GM18498 (cell line): ENCODE measurements at regions not wholly inside any gene's neighbourhood (a gene's known extent, or its start where the extent isn't known, plus 50 kb on each side); places are given as distances from the start of the nearest gene placed in this dataset.
"Not testable (repeated sequence)": the region's sequence is repeated elsewhere in the genome, so short reads cannot be mapped to it uniquely, and the experiment has no call there.

ENCODE experiments used
- ATAC-seq: cut with Tn5 transposase; IDR thresholded peaks from one replicate; pipeline ENCODE4 v1.9.1; 2021; ENCODE audit warnings: mild to moderate bottlenecking, moderate library complexity; ENCODE audit not compliant: unreplicated experiment

- ATAC-seq: not testable (repeated sequence)
These were observed 232.2 kb upstream of the PRDM1 start for GRCh38 chr6:105853979-105854378.

DNA sequence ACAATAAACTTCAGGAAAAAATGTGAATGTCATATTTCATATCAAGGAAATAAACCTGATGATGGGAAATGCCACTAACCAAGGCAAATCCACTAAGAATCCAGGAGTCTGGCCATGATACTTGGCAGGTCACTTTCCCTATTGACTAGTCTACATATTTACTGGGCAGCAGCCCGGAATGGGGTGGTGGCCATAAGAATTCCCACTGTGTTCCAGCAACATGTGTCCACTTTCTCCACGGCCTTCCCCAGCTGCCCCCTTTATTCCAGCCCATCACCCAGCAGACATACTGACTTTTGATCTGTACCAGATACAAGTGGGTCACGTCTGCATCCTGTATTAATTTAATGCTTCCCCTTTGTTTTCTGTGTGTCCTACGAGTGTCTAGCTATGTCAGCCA is 234.5 kb upstream of the PRDM1 start:
- no peak for ATAC-seq

GRCh38 chr6:105851113-105851580 is 235.0 kb upstream of the PRDM1 start:
- no peak for ATAC-seq

DNA sequence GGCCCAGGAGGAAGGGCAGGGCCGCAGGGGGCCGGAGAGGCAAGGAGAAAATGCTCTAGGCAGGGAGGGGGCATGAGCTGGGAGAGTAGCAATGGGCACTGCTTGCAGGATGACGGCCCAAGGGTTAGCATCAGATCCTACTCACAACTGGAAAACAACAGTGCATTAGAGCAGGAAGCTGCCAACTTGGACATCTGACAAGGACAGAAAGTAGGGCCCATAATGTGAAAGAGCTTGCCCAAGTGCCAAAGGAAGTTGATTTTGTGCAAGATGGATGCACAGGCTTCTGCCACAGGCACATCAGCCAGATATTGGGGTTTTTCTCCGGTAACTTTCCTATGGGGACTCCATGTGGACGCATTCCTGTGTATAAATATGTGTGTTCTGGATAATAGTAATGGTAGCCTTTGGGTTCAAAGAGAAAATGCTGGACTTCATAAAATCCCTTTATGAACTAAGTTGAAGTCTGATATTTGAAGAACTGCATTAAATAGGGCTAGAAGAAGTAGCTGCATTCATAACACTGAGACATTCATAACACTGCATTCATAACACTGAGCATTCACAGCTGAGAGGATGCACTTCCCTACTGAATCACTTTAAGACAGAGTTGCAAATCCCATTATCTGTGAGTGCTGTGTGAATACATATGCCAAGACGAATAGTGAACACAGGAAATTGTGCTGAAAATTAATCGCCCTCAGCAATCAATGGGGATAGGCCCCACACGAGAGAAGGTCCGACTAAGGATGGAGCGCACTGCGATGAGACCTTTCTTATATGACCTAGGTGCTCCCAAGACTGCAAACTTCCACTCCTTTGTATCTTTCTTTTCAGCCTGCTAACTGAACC is 235.6 kb upstream of the PRDM1 start:
- no peak for ATAC-seq

DNA sequence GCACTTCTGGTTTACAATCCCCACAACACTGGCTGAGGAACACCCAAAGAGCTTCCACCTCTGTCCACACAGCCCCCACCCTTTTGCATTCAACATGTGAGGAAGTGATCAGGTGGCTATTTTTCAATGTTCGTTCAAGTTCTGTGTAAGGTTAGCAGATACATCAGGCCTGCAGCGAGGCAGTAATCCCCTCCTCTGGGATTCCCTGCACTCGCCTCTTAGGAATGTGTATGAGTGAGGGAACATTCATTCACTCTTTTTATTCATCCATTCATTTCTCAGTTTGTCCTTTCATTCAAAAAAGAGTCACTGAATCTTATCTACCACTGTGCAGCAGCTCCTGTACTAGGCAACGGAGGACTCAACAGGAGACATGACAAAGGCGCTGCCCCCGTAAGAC is 236.4 kb upstream of the PRDM1 start:
- no peak for ATAC-seq

DNA sequence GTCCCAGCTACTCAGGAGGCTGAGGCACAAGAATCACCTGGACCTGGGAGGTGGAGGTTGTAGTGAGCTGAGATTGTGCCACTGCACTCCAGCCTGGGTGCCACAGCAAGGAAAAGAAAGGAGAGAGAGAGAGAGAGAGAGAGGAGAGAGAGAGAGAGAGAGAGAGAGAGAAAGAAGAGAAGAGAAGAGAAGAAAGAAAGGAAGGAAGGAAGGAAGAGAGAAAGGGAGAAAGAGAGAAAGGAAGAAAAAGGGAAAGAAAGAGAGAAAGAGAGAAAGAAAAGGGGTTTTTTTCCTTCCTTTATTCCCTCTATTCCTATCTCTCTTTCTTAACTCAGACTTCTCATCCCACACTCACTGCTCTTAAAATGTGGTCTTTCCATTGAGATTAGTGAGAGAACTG is 238.7 kb upstream of the PRDM1 start:
- ATAC-seq: no peak

GRCh38 chr6:105844275-105844883 is 241.8 kb upstream of the PRDM1 start:
- no peak for ATAC-seq

DNA sequence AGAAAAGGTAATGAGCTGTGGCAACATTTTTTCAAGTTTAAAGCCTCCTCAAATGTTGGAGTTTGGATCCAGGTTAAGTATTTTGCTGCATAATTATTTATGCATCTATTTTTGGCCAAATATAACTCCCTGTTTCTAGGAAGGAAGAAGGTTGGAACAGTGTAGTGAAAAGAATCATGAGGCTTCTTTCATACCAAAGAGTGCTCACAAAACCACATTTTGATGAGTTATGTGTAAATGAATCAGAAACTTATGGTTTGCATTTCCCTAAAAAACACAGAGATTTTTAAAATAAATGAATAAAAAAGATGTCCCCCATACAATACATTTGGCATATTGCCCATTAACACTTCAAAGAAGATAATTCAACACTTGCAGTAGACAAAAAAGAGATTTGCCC is 246.9 kb upstream of the PRDM1 start:
- no peak for ATAC-seq

GRCh38 chr6:105838171-105838570 is 248.0 kb upstream of the PRDM1 start:
- no peak for ATAC-seq

- no peak for ATAC-seq
These were observed 249.2 kb upstream of the PRDM1 start for GRCh38 chr6:105836889-105837288.

- ATAC-seq: no peak
These were observed 249.8 kb upstream of the PRDM1 start for GRCh38 chr6:105836379-105836778.

DNA sequence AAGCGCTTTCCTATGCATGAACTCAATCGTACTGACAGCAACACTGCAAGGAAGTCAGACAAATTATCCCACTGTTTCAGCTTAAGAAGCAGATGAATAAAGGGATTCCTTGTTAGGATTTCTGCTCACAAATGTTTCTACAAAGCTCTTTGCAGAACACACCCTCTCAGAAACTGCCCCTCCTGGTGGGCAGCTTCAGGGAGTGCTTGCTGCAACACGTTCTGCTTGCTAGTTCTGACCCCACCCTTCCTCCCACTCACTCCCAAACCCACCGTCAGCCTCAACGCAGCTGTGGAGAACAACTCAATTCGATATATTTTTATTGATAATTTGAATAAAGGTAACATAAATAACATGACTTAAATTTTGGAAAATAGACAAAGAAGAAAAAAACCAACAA is 250.8 kb upstream of the PRDM1 start:
- ATAC-seq: no peak

DNA sequence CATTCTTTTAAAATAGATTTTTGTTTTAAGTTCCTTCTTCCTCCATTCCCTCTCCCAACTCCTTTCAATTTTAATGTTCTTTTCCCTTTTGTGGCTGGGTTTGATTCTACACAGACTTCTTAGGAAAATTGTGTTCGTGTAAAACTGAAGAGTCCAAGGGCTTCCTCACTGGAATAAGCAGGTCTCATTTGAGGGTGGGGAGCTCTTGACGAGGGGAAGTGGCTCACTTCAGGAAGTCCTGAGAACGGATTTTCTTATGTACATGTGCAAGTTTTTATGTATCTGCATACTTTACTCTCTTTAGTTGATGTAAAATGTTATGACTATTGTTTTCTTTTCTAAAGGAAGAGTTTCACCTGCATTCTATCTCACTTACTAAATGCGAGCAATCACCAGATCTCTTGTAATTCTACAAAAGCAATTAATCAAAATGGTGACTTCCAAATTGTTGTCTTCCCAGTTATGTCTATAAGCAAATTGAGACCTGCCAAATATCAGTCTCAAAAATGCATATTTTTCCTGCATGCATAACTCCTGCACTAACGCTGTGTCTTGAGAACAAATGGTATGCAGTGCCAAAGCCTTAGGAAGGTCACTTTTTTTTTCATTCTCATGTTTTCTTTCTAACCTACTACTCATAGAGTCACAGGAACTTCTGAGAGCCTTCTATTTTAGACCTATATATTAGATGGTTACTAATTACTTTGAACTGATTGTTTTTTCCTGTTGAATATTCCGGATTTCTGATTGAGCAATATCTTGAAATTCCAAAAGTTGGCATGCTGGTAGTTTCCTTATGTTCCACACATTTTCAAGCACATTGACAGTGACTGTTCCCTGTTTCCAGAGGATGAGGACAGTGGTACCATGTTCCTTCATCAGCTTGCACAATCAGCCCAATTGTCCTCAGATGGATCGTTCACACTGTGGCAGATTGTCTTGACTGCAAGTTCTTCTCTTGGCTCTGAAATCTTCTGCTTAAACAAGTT is 251.9 kb upstream of the PRDM1 start:
- ATAC-seq: no peak

DNA sequence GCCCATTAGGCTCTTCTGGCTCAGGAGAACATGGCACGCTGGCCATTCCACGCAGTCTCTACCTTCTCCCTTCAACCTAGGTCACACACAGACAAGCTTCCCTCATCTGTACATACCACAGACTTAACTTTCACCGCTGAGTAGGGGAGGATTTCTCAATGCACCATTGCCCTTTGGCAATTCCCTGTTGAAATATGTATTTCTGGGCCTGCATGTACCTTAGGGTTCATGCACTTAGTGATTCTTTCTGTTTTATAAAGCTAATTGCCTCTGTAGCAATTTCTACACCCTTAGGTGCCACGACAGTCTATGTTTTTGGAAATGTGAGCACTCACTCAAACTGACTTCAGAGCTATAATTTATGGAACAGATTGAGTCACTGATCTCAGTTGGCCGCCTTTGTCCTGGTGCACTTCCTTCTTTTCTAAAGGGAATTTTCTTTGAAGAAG is 253.8 kb upstream of the PRDM1 start:
- ATAC-seq: no peak

DNA sequence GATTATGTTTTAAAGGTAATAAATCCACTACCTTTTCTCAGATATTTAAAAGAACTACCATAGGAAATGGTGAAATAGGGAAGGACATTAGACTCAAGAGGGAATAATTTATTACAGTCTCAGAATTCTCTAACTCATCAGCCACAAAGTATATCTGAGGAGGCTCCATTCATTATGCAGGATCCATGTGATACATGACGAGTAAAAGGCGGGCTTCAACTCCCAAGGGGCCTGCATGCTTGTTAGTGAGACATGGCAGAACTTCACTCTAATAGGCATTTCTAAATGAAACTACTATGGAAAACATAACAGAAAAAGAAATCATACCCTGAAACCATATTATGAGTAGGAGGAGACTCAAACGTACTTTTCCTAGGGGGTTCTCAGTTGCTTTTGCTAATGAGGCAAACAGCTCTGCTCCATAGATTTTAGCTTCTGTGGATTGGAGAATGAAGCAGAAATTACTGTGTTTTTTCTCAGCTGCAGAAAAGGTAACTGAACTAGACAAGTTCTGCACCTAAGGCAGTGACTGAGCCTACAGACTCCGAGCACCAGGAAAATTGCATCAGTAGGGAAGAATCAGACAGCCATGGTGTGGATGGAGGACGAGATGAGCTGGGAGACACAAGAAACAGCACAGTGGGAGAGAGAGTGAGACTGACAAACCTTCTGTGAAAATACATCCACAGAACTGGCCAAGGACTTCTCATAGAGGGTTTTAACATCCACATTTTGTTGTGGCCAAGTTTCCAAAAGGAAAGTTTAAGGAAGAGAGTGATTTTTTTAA is 254.6 kb upstream of the PRDM1 start:
- no peak for ATAC-seq

- ATAC-seq: no peak
These were observed 260.9 kb upstream of the PRDM1 start for GRCh38 chr6:105825210-105825609.

- ATAC-seq: peak; percentile 61
These were observed 261.4 kb upstream of the PRDM1 start for GRCh38 chr6:105824732-105825131.

DNA sequence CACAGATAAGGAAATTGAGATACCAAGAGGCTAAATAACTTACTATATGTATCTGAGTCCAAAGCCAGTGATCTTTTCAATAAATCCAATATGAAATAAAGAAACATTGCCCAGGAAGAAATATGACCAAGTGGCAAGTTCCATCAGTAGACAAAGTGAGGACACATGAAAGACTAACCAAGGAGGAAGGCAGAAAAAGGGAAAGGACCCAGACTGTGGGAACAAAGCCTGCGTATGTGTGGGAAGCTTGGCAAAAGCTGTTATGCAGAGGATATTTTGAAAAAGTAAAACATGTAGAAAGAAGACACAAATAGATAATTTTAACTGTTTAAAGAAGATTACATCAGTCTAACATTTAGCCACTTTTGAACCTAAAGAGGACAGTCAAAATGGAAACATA is 264.4 kb upstream of the PRDM1 start:
- no peak for ATAC-seq

DNA sequence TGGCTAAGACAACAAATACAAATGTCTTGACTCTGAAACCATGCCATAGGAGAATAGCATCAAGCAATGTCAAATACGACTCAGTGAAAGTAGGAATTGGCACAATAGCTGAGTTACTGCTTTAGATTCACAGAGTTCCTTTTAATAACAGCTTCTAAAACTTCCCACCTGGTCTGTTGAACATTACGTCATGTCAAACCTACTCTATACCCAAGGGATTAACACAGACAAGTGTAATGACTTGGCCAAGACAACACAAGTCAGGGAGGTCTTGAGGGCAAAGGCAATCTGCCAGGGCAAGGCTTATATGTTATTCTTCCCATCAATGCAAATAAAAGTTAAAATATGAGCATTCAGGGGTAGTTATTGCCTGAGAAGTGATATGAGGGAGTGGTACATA is 265.1 kb upstream of the PRDM1 start:
- ATAC-seq: no peak

- no peak for ATAC-seq
These were observed 266.4 kb upstream of the PRDM1 start for GRCh38 chr6:105819745-105820144.
